GM19324 (cell line): ENCODE measurements at regions not wholly inside any gene's neighbourhood (a gene's known extent, or its start where the extent isn't known, plus 50 kb on each side); places are given as distances from the start of the nearest gene placed in this dataset.
"Not testable (repeated sequence)": the region's sequence is repeated elsewhere in the genome, so short reads cannot be mapped to it uniquely, and the experiment has no call there.

ENCODE experiments used
- ATAC-seq: cut with Tn5 transposase; IDR thresholded peaks from one replicate; pipeline ENCODE4 v1.9.1; 2021; ENCODE audit warnings: mild to moderate bottlenecking, moderate library complexity; ENCODE audit not compliant: unreplicated experiment, low FRiP score

GRCh38 chr2:184039493-184039892, 558.8 kb upstream of the ZNF804A start:
- ATAC-seq = no peak

- no peak for ATAC-seq
Observed at GRCh38 chr2:184040230-184040629, 558.1 kb upstream of the ZNF804A start.

- no peak for ATAC-seq
Observed at GRCh38 chr2:184041077-184041476, 557.3 kb upstream of the ZNF804A start.

GRCh38 chr2:184041777-184042176, 556.6 kb upstream of the ZNF804A start:
- no peak for ATAC-seq

GRCh38 chr2:184047536-184047935, 550.8 kb upstream of the ZNF804A start:
- no peak for ATAC-seq

- ATAC-seq = no peak
Observed at GRCh38 chr2:184049566-184049965, 548.8 kb upstream of the ZNF804A start.

GRCh38 chr2:184053326-184053725, 545.0 kb upstream of the ZNF804A start:
- ATAC-seq = no peak

- not testable (repeated sequence) for ATAC-seq
Observed at GRCh38 chr2:184054419-184054818, 543.9 kb upstream of the ZNF804A start.

GRCh38 chr2:184057910-184058309, 540.4 kb upstream of the ZNF804A start:
- no peak for ATAC-seq

GRCh38 chr2:184060268-184060667, 538.1 kb upstream of the ZNF804A start:
- not testable (repeated sequence) for ATAC-seq

- ATAC-seq = no peak
Observed at GRCh38 chr2:184067502-184067901, 530.8 kb upstream of the ZNF804A start.

- ATAC-seq = no peak
Observed at GRCh38 chr2:184072470-184072869, 525.9 kb upstream of the ZNF804A start.

GRCh38 chr2:184078496-184078895, 519.8 kb upstream of the ZNF804A start:
- no peak for ATAC-seq

- no peak for ATAC-seq
Observed at GRCh38 chr2:184091456-184091855, 506.9 kb upstream of the ZNF804A start.

- ATAC-seq = no peak
Observed at GRCh38 chr2:184113696-184114403, 484.5 kb upstream of the ZNF804A start.

GRCh38 chr2:184114439-184114838, 483.9 kb upstream of the ZNF804A start:
- ATAC-seq = no peak

GRCh38 chr2:184119989-184120800, 478.1 kb upstream of the ZNF804A start:
- ATAC-seq = no peak

GRCh38 chr2:184125867-184126266, 472.5 kb upstream of the ZNF804A start:
- ATAC-seq = no peak

- ATAC-seq = no peak
Observed at GRCh38 chr2:184129073-184129472, 469.3 kb upstream of the ZNF804A start.

- ATAC-seq = peak; percentile 83
Observed at GRCh38 chr2:184137955-184138354, 460.4 kb upstream of the ZNF804A start.

- no peak for ATAC-seq
Observed at GRCh38 chr2:184141866-184142265, 456.5 kb upstream of the ZNF804A start.

GRCh38 chr2:184154438-184154837, 443.9 kb upstream of the ZNF804A start:
- no peak for ATAC-seq
